Mesodermal cell (in vitro differentiated cells): ENCODE measurements at regions not wholly inside any gene's neighbourhood (a gene's known extent, or its start where the extent isn't known, plus 50 kb on each side); places are given as distances from the start of the nearest gene placed in this dataset.

Source experiments
- H3K27ac ChIP-seq: 2 replicates; pipeline ENCODE4 v1.7.0; 2013; ENCODE audit warnings: mild to moderate bottlenecking, low read depth, low read length, moderate library complexity; ENCODE audit not compliant: severe bottlenecking
- H3K36me3 ChIP-seq: 2 replicates; pipeline ENCODE4 v1.7.1; 2013; ENCODE audit warnings: mild to moderate bottlenecking, low read length, moderate library complexity; ENCODE audit not compliant: control insufficient read depth, insufficient read depth
- H3K4me1 ChIP-seq: one replicate; pipeline ENCODE4 v1.7.1; 2013; ENCODE audit warnings: mild to moderate bottlenecking, low read length; ENCODE audit not compliant: insufficient read depth, control insufficient read depth, poor library complexity, severe bottlenecking
- H3K4me3 ChIP-seq: 2 replicates; pipeline ENCODE4 v1.7.0; 2013; ENCODE audit warnings: low read length, control low read depth, mild to moderate bottlenecking; ENCODE audit not compliant: insufficient read depth, poor library complexity, severe bottlenecking; ENCODE audit errors: extremely low read depth
- H3K9me3 ChIP-seq: 2 replicates; pipeline ENCODE4 v1.7.1; 2013; ENCODE audit warnings: mild to moderate bottlenecking, low read length, moderate library complexity; ENCODE audit not compliant: control insufficient read depth
- WGBS, 2 experiments: methylation state at CpG; one replicate each; pipeline ENCODE4 v1.1.5; 2013; ENCODE audit warnings: missing lambda C conversion rate in 2 of 2; ENCODE audit not compliant: insufficient coverage in 2 of 2; 5-methylcytosine and 5-hydroxymethylcytosine counted together

DNA sequence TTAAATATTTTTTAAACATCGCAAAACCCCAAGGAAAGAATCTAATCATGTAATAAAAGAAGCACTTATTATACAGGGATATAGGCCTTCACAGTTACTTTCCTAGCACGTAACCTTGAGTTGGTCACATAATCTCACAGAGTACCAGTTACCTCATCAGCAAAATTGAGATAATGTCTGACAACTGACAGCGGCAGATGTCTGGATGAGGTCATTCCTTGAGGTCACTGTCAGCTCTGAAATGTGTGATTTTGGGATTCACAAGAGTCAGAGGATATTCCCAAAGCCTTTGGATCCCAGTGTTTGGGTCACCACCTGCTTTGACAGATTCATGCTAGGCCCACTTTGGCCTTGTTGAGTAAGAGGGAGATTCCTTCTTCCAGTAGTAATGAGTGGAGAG is 151.4 kb upstream of the SEMA6D start:
- peaks cover 2% of the 10 kb centered on the region for H3K9me3 ChIP-seq
- no peak overlapping the region for H3K27ac ChIP-seq
- WGBS, 2 experiments = 50 to 89% methylated on average over 1 to 2 of the region's 3 CpGs
- no peak overlapping the region for H3K4me3 ChIP-seq
- peaks cover 4% of the 10 kb centered on the region for H3K4me1 ChIP-seq
- no peaks in the 10 kb centered on the region for H3K36me3 ChIP-seq

- WGBS, 2 experiments = 94 to 100% methylated on average over 5 of the region's 6 CpGs
- H3K9me3 ChIP-seq = no peaks in the 10 kb centered on the region
- H3K4me3 ChIP-seq = no peak overlapping the region
- no peaks in the 10 kb centered on the region for H3K36me3 ChIP-seq
- peaks cover 4% of the 10 kb centered on the region for H3K4me1 ChIP-seq
- no peak overlapping the region for H3K27ac ChIP-seq
Observed at GRCh38 chr15:47566610-47567009, 150.7 kb upstream of the SEMA6D start.

- no peaks in the 10 kb centered on the region for H3K36me3 ChIP-seq
- WGBS, 2 experiments = no CpG with 5 or more reads among the region's 2 CpGs
- no peak overlapping the region for H3K4me3 ChIP-seq
- H3K9me3 ChIP-seq = no peaks in the 10 kb centered on the region
- H3K4me1 ChIP-seq = peaks cover 4% of the 10 kb centered on the region
- H3K27ac ChIP-seq = no peak overlapping the region
Observed at GRCh38 chr15:47568030-47568429, 149.3 kb upstream of the SEMA6D start.

GRCh38 chr15:47570044-47570443 is 147.3 kb upstream of the SEMA6D start:
- no peak overlapping the region for H3K27ac ChIP-seq
- no peaks in the 10 kb centered on the region for H3K36me3 ChIP-seq
- no peak overlapping the region for H3K4me3 ChIP-seq
- peaks cover 4% of the 10 kb centered on the region for H3K4me1 ChIP-seq
- H3K9me3 ChIP-seq = no peaks in the 10 kb centered on the region
- WGBS, 2 experiments = 100% methylated on average over 1 of the region's 4 CpGs; no CpG with 5 or more reads in 1 of the 2 experiments

DNA sequence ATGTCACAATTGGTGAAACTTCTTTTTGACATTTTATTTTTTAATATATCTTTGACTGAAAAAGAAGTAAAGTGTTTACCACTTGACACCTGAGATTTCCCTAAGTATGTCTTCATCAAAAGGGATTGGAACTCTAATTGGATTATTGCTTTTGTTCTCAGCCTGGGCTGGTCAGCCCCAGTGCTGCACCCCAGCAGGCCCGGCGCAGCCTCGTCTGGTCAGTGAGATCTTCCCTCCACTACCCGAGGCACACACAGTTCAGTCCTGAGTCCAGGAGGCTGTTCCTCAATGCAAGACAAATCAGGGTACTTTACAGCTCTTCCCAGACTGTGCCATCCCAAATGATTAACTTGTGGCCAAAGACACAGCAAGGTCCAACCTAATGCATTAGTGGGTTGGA is 146.9 kb upstream of the SEMA6D start:
- Histone ChIP-seq H3K27ac (peak overlapping the region; percentile 24), H3K4me1 (peaks cover 4% of the 10 kb centered on the region), H3K9me3 (no peaks in the 10 kb centered on the region), H3K36me3 (no peaks in the 10 kb centered on the region), H3K4me3 (no peak overlapping the region)
- WGBS, 2 experiments = 71 to 95% methylated on average over 3 to 4 of the region's 4 CpGs

GRCh38 chr15:47570881-47571640 is 146.2 kb upstream of the SEMA6D start:
- Histone ChIP-seq H3K27ac (peak overlapping the region; percentile 24), H3K9me3 (no peaks in the 10 kb centered on the region), H3K36me3 (no peaks in the 10 kb centered on the region), H3K4me1 (peaks cover 4% of the 10 kb centered on the region), H3K4me3 (no peak overlapping the region)
- 95 to 100% methylated on average over 1 to 2 of the region's 4 CpGs for WGBS, 2 experiments

GRCh38 chr15:47573673-47574072 is 143.6 kb upstream of the SEMA6D start:
- no peaks in the 10 kb centered on the region for H3K36me3 ChIP-seq
- H3K9me3 ChIP-seq = no peaks in the 10 kb centered on the region
- peaks cover 4% of the 10 kb centered on the region for H3K4me1 ChIP-seq
- no peak overlapping the region for H3K4me3 ChIP-seq
- H3K27ac ChIP-seq = no peak overlapping the region

GRCh38 chr15:47577000-47577399 is 140.3 kb upstream of the SEMA6D start:
- Histone ChIP-seq H3K9me3 (no peaks in the 10 kb centered on the region), H3K36me3 (no peaks in the 10 kb centered on the region), H3K4me1 (no peaks in the 10 kb centered on the region), H3K4me3 (no peak overlapping the region), H3K27ac (no peak overlapping the region)

- Histone ChIP-seq H3K4me1 (no peaks in the 10 kb centered on the region), H3K9me3 (no peaks in the 10 kb centered on the region), H3K27ac (no peak overlapping the region), H3K36me3 (no peaks in the 10 kb centered on the region), H3K4me3 (no peak overlapping the region)
- WGBS, 2 experiments = 60 to 90% methylated on average over 1 to 2 of the region's 3 CpGs
Observed at GRCh38 chr15:47577461-47577860, 139.8 kb upstream of the SEMA6D start.

DNA sequence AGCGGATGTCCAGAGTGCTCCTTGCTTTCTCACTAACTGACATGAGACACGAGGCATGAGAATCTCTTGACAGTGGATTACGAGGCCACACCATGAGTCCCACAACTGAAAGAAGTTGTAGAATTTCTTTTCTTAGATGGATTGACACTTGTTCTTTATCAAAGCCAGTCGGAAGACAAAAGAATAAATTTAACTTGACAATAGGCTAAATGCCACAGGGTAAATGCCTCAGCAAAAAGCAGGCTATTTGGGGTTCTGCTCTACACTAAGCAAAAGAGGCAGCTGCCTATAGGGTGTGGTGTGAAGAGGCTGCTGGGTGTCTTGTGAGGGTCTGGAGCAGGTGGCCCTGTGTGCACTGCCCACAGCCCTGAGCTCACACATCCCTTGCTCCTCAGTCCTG is 135.1 kb upstream of the SEMA6D start:
- Histone ChIP-seq H3K27ac (no peak overlapping the region), H3K9me3 (no peaks in the 10 kb centered on the region), H3K4me1 (no peaks in the 10 kb centered on the region), H3K36me3 (no peaks in the 10 kb centered on the region), H3K4me3 (no peak overlapping the region)
- 73 to 100% methylated on average over 1 to 3 of the region's 4 CpGs for WGBS, 2 experiments

- no peak overlapping the region for H3K27ac ChIP-seq
- H3K36me3 ChIP-seq = no peaks in the 10 kb centered on the region
- peaks cover 12% of the 10 kb centered on the region for H3K4me1 ChIP-seq
- no peak overlapping the region for H3K4me3 ChIP-seq
- 90 to 92% methylated on average over 2 to 3 of the region's 3 CpGs for WGBS, 2 experiments
- no peaks in the 10 kb centered on the region for H3K9me3 ChIP-seq
Observed at GRCh38 chr15:47584316-47584715, 133.0 kb upstream of the SEMA6D start.
